OCI-LY7 (cell line): ENCODE measurements at regions not wholly inside any gene's neighbourhood (a gene's known extent, or its start where the extent isn't known, plus 50 kb on each side); places are given as distances from the start of the nearest gene placed in this dataset.
"Not testable (repeated sequence)": the region's sequence is repeated elsewhere in the genome, so short reads cannot be mapped to it uniquely, and the experiment has no call there.

Source experiments
- BruUV-seq: library from RNA; stranded (reverse); fragments of 400-500 nt; replicated peaks from 2 replicates; lab custom pipeline; 2021; lab: Mats Ljungman, UMichigan
- CTCF ChIA-PET: fragments of 300-600 bp; sonication (Branson Sonifier 250); formaldehyde crosslinking; loops from one replicate; lab custom pipeline; 2022; ENCODE audit warnings: antibody characterized with exemption; ENCODE audit not compliant: unreplicated experiment; lab: Charles Lee
- POLR2A ChIA-PET: fragments of 300-600 bp; sonication (Branson Sonifier 250); formaldehyde crosslinking; loops from one replicate; lab custom pipeline; 2022; ENCODE audit warnings: antibody characterized with exemption; lab: Charles Lee
- DNase-seq: peaks from one replicate; pipeline ENCODE4 v3.0.0-alpha.2; 2015; ENCODE audit warnings: low spot score
- H2AFZ ChIP-seq: fragments of 200-600 bp; sonication (generic), shearing (Covaris generic); 2 replicates; pipeline ENCODE4 v1.6.1; 2014; ENCODE audit warnings: mild to moderate bottlenecking, antibody characterized with exemption, low read length, moderate library complexity
- H3K27ac ChIP-seq: fragments of 200-600 bp; sonication (generic); 2 replicates; pipeline ENCODE4 v1.5.1; 2014; ENCODE audit warnings: mixed run types, low read depth, mild to moderate bottlenecking, moderate library complexity, low read length, inconsistent platforms; ENCODE audit not compliant: poor library complexity, severe bottlenecking
- H3K36me3 ChIP-seq: fragments of 200-600 bp; sonication (generic); 2 replicates; pipeline ENCODE4 v1.6.1; 2014; ENCODE audit warnings: mild to moderate bottlenecking, antibody characterized with exemption, low read length, moderate library complexity, mixed read lengths; ENCODE audit not compliant: insufficient read depth
- H3K4me1 ChIP-seq: fragments of 200-600 bp; sonication (generic); 2 replicates; pipeline ENCODE4 v1.5.1; 2014; ENCODE audit warnings: mild to moderate bottlenecking, low read length; ENCODE audit not compliant: insufficient read depth, poor library complexity, severe bottlenecking
- H3K4me2 ChIP-seq: fragments of 200-600 bp; sonication (generic); 2 replicates; pipeline ENCODE4 v1.6.1; 2014; ENCODE audit warnings: mild to moderate bottlenecking, low read length
- H3K4me3 ChIP-seq: fragments of 200-600 bp; sonication (generic); 2 replicates; pipeline ENCODE4 v1.5.1; 2014; ENCODE audit warnings: mild to moderate bottlenecking, low read depth, low read length; ENCODE audit not compliant: poor library complexity, severe bottlenecking
- H3K79me2 ChIP-seq: fragments of 200-600 bp; sonication (generic); 2 replicates; pipeline ENCODE4 v1.6.1; 2016; ENCODE audit warnings: low read depth, mild to moderate bottlenecking, low read length, moderate library complexity, mixed read lengths; ENCODE audit not compliant: insufficient read depth
- H3K9me2 ChIP-seq: fragments of 200-600 bp; sonication (generic); 2 replicates; pipeline ENCODE4 v1.6.1; 2016; ENCODE audit warnings: mild to moderate bottlenecking, low read length, mixed read lengths; ENCODE audit not compliant: insufficient read depth
- H3K9me3 ChIP-seq: fragments of 200-600 bp; sonication (generic); 2 replicates; pipeline ENCODE4 v1.6.1; 2014; ENCODE audit warnings: mild to moderate bottlenecking, mixed run types, low read length, mixed read lengths
- H4K20me1 ChIP-seq: fragments of 200-600 bp; sonication (generic); 2 replicates; pipeline ENCODE4 v1.6.1; 2014; ENCODE audit warnings: mild to moderate bottlenecking, antibody characterized with exemption, low read length, moderate library complexity, mixed read lengths; ENCODE audit not compliant: insufficient read depth
- CTCF ChIP-seq: fragments of 200-600 bp; sonication (generic); conservative IDR thresholded peaks from 2 replicates; pipeline ENCODE4 v1.5.1; 2014; ENCODE audit warnings: mild to moderate bottlenecking, antibody characterized with exemption, low read length, moderate library complexity, mixed read lengths
- EZH2phosphoT487 ChIP-seq: fragments of 200-600 bp; sonication (generic); IDR thresholded peaks from 2 replicates; pipeline ENCODE4 v1.6.1; 2018; ENCODE audit warnings: low read depth, borderline replicate concordance, mild to moderate bottlenecking, mixed run types, antibody characterized with exemption, low read length, moderate library complexity, mixed read lengths
- intact Hi-C: fragments of 100-400 bp; cut with micrococcal nuclease; formaldehyde crosslinking; loops from one replicate; pipeline ENCODE4 v1.10.0; 2022; ENCODE audit not compliant: unreplicated experiment

- H3K27ac ChIP-seq, result no peak overlapping the region
- intact Hi-C loops, result no loop called here
- H3K36me3 ChIP-seq, result no peaks in the 10 kb centered on the region
- ChIA-PET CTCF (no interaction called here), POLR2A (no interaction called here)
- no peak overlapping the region for H2AFZ ChIP-seq
- TF ChIP-seq EZH2phosphoT487 (no peak), CTCF (no peak)
- no peak for DNase-seq
- H3K4me3 ChIP-seq, result no peak overlapping the region
- H3K9me3 ChIP-seq, result 0 out of 2 replicates have a peak, but pooled peaks cover 3% of the 10 kb centered on the region
- H4K20me1 ChIP-seq, result no peaks in the 10 kb centered on the region
- no peaks in the 10 kb centered on the region for H3K79me2 ChIP-seq
- no TSS peak for BruUV-seq
- no peaks in the 10 kb centered on the region for H3K9me2 ChIP-seq
- no peaks in the 10 kb centered on the region for H3K4me1 ChIP-seq
- H3K4me2 ChIP-seq, result no peak overlapping the region
Observed at GRCh38 chr6:170142559-170142958, 148.3 kb downstream of the DLL1 start.

DNA sequence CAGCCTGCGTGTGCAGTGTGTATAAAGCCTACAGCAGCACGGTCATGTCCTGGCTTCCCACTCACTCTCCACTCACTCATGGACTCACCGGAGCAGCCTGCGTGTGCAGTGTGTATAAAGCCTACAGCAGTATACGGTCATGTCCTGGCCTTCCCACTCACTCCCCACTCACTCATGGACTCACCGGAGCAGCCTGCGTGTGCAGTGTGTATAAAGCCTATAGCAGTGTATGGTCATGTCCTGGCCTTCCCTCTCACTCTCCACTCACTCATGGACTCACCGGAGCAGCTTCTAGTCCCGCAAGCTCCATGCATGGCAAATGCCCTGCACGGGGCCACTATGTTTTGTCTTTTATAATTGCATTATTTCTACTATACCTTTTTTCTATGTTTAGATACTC, 149.8 kb downstream of the DLL1 start:
- H3K4me2 ChIP-seq, H4K20me1 ChIP-seq, DNase-seq, H3K9me2 ChIP-seq, H3K4me1 ChIP-seq, H3K79me2 ChIP-seq, intact Hi-C loops, H3K4me3 ChIP-seq, H3K36me3 ChIP-seq, BruUV-seq, H2AFZ ChIP-seq, CTCF ChIA-PET, H3K27ac ChIP-seq, H3K9me3 ChIP-seq, POLR2A ChIA-PET: not testable (repeated sequence)

GRCh38 chr6:170140129-170140528, 150.7 kb downstream of the DLL1 start:
- H4K20me1 ChIP-seq, result no peaks in the 10 kb centered on the region
- H2AFZ ChIP-seq, result no peak overlapping the region
- no peak overlapping the region for H3K27ac ChIP-seq
- no peak overlapping the region for H3K4me3 ChIP-seq
- H3K36me3 ChIP-seq, result no peaks in the 10 kb centered on the region
- intact Hi-C loops, result no loop called here
- no peak overlapping the region for H3K4me2 ChIP-seq
- no peaks in the 10 kb centered on the region for H3K79me2 ChIP-seq
- no peaks in the 10 kb centered on the region for H3K9me2 ChIP-seq
- H3K9me3 ChIP-seq, result 0 out of 2 replicates have a peak, but pooled peaks cover 3% of the 10 kb centered on the region
- no TSS peak for BruUV-seq
- H3K4me1 ChIP-seq, result no peaks in the 10 kb centered on the region
- no peak for DNase-seq
- ChIA-PET POLR2A (no interaction called here), CTCF (no interaction called here)
- TF ChIP-seq EZH2phosphoT487, result no peak
- no peak for TF ChIP-seq CTCF
